NOMO-1 (cell line): ENCODE measurements at regions not wholly inside any gene's neighbourhood (a gene's known extent, or its start where the extent isn't known, plus 50 kb on each side); places are given as distances from the start of the nearest gene placed in this dataset.

Experiments used
- DNase-seq, 2 experiments: peaks; one replicate each; lab custom pipeline; 2025; ENCODE audit not compliant: unreplicated experiment in 2 of 2; lab: John Stamatoyannopoulos, UW

- no peak for DNase-seq
Measured at GRCh38 chr14:55927028-55927427, 191.2 kb upstream of the PELI2 start.

GRCh38 chr14:55928276-55928675 is 189.9 kb upstream of the PELI2 start:
- no peak for DNase-seq

- DNase-seq: no peak
Measured at GRCh38 chr14:55929136-55929535, 189.1 kb upstream of the PELI2 start.

GRCh38 chr14:55930016-55930784 is 188.0 kb upstream of the PELI2 start:
- no peak for DNase-seq

GRCh38 chr14:55936691-55937090 is 181.5 kb upstream of the PELI2 start:
- DNase-seq: no peak

- no peak for DNase-seq
Measured at GRCh38 chr14:55938249-55938791, 179.9 kb upstream of the PELI2 start.

- no peak for DNase-seq
Measured at GRCh38 chr14:55942076-55942654, 176.0 kb upstream of the PELI2 start.

GRCh38 chr14:55942826-55943225 is 175.4 kb upstream of the PELI2 start:
- no peak for DNase-seq

GRCh38 chr14:55944757-55945156 is 173.5 kb upstream of the PELI2 start:
- DNase-seq: no peak

GRCh38 chr14:55946231-55946630 is 172.0 kb upstream of the PELI2 start:
- peak; percentile 0 to 58 for DNase-seq

- DNase-seq: no peak
Measured at GRCh38 chr14:55948399-55948798, 169.8 kb upstream of the PELI2 start.

GRCh38 chr14:55949708-55950107 is 168.5 kb upstream of the PELI2 start:
- no peak for DNase-seq

- no peak for DNase-seq
Measured at GRCh38 chr14:55950135-55950534, 168.1 kb upstream of the PELI2 start.

- DNase-seq: no peak
Measured at GRCh38 chr14:55951341-55952206, 166.6 kb upstream of the PELI2 start.

- no peak for DNase-seq
Measured at GRCh38 chr14:55954108-55954507, 164.1 kb upstream of the PELI2 start.

GRCh38 chr14:55955175-55955574 is 163.0 kb upstream of the PELI2 start:
- no peak for DNase-seq

GRCh38 chr14:55957950-55958349 is 160.3 kb upstream of the PELI2 start:
- DNase-seq: no peak

- DNase-seq: no peak
Measured at GRCh38 chr14:55963295-55963694, 154.9 kb upstream of the PELI2 start.

GRCh38 chr14:55964091-55964490 is 154.1 kb upstream of the PELI2 start:
- DNase-seq: peak; percentile 57 to 61

- no peak for DNase-seq
Measured at GRCh38 chr14:55964821-55965220, 153.4 kb upstream of the PELI2 start.

GRCh38 chr14:55965851-55966250 is 152.4 kb upstream of the PELI2 start:
- DNase-seq: no peak
